HUDEP-2 (cell line): ENCODE measurements at regions not wholly inside any gene's neighbourhood (a gene's known extent, or its start where the extent isn't known, plus 50 kb on each side); places are given as distances from the start of the nearest gene placed in this dataset.
A peak's percentile ranks its signal among the peaks of the same experiment; 100 is the strongest.
"Not testable (repeated sequence)": the region's sequence is repeated elsewhere in the genome, so short reads cannot be mapped to it uniquely, and the experiment has no call there.

Experiments used
- DNase-seq, 76 experiments: peaks; one replicate each; lab custom pipeline; 2025; ENCODE audit not compliant: unreplicated experiment in 76 of 76; lab: John Stamatoyannopoulos, UW

DNA sequence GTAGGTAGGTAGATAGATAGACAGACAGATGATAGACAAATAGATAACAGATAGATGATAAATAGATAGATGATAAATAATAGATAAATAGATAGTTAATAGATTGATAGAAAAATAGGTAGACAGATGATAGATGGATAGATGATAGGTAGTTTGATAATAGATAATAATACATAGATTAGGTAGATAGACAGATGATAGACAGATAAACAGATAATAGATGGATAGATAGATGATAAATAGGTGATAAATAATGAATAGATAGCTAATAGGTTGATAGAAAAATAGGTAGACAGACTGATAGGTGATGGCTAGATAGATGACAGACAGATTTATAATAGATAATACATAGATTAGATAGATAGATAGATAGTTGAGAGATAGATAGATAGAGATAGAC is 350.5 kb upstream of the DPP6 start:
- DNase-seq = no peak

GRCh38 chr7:153723892-153724291 is 328.3 kb upstream of the DPP6 start:
- DNase-seq = not testable (repeated sequence)

GRCh38 chr7:153731504-153731903 is 320.7 kb upstream of the DPP6 start:
- DNase-seq = not testable (repeated sequence)

DNA sequence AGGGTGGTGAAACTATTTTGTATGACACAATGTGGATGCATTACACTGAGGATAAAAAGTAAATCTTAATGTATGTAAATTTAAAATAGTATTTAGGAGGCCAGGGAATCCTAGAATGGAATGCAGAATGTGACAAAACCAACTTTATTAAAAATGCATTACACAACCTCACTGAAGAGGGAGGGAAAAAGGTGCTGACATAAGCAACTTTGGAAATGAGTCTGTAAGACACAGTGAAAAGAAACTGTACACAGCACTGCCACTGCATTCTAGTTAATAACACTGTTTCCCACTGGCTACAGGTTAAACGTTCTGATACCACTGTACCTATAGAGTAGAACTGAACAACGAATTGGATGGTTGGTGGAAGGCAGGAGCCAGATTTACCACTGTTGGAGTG is 308.8 kb upstream of the DPP6 start:
- DNase-seq = not testable (repeated sequence)

DNA sequence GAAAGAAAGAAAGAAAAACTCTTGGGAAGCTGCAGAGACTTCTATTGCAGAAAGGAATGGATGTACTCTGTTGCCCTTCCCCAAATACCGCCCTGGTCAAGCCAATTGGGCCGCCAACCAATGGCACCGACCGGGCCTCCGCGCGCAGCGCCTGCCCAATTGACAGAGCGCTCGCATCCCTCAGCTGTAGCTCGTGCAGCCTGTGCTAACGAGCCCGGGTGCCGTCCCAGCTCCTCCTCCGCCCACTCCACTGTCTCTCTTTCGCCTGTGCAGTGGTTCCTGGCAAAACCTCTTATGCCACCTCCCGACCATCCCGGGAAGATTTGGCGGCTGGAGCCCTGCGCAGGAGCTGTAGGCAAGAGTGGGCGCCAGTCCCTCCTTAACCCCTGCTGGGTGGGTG is 304.2 kb upstream of the DPP6 start:
- not testable (repeated sequence) for DNase-seq

- not testable (repeated sequence) for DNase-seq
These were observed 303.3 kb upstream of the DPP6 start for GRCh38 chr7:153748885-153749284.

DNA sequence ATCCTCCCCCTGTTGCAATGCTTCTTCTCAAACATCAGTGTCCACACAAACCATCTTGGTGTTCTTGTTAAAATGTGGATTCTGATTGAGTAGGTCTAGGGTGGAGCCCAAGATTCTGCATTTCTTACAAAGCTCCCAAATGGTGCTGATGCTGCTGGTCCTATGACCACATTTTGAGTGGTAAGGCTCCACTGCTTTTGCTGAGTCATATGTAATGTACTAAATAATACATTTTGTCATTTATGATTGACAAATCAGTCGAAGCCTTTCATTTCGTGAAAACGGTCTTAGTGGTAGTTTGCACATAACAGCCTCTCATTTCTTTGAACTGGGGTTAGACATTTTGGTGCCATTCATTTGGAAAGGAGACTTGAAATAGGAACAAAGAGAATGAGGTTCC is 286.3 kb upstream of the DPP6 start:
- not testable (repeated sequence) for DNase-seq

DNA sequence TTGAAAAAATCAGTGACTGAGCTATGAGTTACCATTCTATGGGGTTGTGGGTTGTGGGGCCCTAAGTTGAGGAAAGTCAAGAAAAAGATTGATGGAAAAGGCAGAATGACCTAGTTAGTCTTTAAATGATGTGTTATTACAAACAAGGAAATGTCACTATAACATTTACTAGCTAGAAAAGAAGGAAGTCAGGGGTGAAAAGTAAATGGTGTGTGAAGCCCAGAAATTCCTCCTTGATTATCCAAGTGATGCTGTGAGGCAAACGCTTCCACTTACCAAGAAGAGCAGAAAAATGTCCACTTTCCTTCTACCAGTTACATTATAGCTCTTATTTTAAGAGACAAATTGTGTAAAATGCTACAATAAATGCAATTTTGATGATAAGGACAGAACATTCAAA is 285.3 kb upstream of the DPP6 start:
- not testable (repeated sequence) for DNase-seq

GRCh38 chr7:153772966-153773365 is 279.2 kb upstream of the DPP6 start:
- DNase-seq = no peak

DNA sequence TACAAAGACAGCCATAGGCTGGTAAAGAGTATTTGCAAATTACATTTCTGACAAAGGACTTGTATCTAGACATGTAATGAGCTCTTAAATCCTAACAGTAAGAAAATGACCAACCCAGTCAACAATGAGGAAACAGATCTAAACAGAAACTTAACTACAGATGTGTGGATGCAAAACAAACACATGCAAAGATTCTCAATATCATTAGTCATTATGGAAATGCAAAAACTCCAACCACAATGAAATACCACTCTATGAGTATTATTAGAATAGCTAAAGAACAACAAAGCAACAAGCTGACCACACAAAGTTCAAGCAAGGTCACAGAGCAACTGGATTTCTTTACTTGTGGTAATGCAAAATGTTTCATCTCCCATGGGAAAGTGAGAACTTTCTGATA is 275.3 kb upstream of the DPP6 start:
- not testable (repeated sequence) for DNase-seq

- not testable (repeated sequence) for DNase-seq
These were observed 254.8 kb upstream of the DPP6 start for GRCh38 chr7:153797363-153797762.

DNA sequence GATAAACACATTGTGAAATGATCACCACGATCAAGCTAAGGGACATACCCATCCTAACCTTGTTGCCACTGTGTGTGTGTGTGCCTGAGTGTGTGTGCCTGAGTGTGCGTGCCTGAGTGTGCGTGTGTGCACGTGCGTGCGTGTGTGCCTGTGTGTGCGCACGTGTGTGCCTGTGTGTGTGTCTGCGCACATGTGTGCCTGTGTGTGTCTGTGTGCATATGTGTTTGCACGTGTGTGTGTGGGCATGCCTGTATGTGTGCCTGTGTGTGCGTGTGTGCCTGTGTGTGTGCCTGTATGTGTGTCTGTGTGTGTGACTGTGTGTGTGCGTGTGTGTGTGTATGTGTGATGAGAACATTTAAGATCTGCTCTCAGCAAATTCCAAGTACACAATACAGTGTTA is 244.1 kb upstream of the DPP6 start:
- DNase-seq = no peak

DNA sequence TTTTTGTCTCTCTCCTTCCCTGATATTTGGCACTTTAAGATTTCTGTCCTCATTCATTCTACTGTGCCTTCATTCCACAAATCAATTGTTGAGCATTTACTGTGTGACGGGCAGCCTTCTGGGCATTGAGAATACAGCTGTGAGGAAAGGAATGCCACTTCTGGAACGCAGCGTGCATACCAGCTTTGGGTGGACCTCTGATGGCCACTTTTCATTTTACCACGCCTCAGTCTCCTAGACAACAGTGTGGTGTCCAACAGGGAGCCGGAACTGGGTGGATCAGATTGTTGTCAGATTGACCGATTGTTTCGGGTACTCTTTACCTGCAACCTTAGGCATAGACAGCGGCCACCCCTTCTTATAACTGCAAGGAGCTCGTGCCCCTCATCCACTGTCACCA is 222.7 kb upstream of the DPP6 start:
- no peak for DNase-seq

GRCh38 chr7:153832160-153832559 is 220.0 kb upstream of the DPP6 start:
- DNase-seq = peak in 4 of 76 experiments; percentile 0 to 5 (median 1)

- no peak for DNase-seq
These were observed 217.1 kb upstream of the DPP6 start for GRCh38 chr7:153835103-153835502.

- DNase-seq = no peak
These were observed 216.4 kb upstream of the DPP6 start for GRCh38 chr7:153835712-153836265.

DNA sequence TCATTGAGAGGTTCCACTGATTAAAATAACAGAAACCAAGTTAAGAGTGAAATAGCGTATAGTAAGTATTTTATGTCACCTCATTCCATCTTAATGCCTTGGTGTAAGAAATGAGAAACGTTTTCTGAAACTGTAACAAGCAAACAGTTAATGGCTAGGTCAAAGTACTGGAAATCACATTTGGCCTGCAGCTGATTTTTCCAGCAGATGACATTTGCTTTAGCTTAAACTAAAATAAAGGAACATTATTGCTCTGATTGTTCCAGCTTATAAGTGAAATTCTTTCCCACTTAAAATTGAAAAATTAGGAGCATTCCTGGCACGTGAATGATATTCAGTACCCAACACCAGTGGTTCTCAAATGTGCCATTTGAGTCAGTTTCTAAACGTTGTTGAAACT is 213.6 kb upstream of the DPP6 start:
- DNase-seq = no peak

DNA sequence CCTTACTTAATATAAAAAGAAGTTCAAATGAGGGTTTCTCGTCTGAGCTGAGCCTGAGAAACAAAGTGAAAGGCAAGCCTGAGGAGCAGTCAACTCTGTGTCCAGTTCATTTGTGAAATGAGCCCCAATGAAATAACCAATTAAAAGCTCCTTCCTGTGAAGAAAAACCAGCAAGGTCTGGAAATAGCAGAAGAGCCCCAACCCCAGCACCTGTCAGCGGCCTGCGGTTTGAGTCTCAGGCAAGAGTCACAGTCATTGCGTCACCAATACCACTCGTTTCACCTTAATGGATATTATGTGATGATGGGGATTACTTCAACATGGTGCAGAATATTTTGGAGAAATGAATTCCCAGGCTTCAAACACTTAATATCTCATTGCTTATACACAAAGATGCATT is 211.3 kb upstream of the DPP6 start:
- no peak for DNase-seq

GRCh38 chr7:153847828-153848227 is 204.4 kb upstream of the DPP6 start:
- no peak for DNase-seq

GRCh38 chr7:153852261-153852660 is 199.9 kb upstream of the DPP6 start:
- DNase-seq = no peak

DNA sequence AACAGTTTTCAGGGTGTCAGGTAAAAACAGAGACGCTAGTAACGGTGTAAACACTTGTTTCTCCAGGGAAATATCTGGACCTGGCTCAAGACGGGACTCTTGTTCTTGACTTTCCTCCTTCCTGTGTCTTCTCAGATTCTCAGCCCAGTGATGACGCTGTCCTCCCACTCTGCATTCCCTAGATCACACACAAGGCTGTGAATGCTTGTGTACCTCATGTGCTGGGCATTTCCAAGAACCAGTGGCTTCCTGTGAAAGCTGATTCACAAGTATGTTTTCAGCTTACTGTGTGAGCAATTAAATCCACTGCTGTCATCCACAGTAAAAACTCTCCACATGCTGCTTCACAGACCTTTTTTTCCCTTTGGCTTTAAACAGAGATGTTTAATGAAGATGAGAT is 193.8 kb upstream of the DPP6 start:
- no peak for DNase-seq

DNA sequence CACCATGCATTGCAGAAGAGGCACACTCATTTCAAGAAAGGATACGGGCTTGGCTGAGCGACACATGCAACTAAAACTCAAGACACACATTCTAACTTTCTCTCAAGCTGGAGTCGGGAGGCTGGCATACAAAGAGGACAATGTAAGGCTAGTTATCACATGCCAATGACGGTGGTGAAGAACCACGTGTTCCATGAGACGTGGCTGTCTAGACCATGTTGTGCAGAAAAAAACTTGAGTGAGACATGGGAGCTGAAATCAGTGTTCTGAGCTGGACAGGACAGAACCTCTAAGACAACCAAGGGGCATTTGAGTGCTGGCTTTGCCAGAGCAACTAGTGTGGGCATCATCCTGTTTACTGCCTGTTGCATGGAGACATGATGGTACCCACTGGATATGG is 193.0 kb upstream of the DPP6 start:
- no peak for DNase-seq
